ENCODE measurements at regions not wholly inside any gene's neighbourhood (a gene's known extent, or its start where the extent isn't known, plus 50 kb on each side); places are given as distances from the start of the nearest gene placed in this dataset.

DNA sequence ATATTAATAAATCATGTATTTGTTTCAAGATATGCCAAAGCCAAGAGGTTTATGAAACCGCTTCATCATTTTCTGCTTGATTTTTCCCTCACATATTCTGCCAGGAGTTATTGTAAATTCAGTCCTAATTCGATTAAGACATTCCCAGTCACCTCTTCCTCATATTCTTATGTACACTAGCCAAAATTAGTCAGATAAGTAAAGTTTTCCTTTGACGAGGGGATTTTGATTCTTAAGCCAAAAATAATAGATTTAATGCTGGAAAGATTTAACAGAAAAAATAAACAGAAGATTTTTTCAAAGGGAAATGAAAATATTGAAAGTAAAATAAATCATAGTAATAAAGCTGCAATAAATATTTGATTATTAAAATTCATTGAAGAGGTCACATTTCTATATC, 51.0 kb upstream of the VEGFC start:
- DNase-seq (ENCODE audit: low read depth): no peak
- TF ChIP-seq CTCF (IDR thresholded peaks at IDR 0.05; ENCODE audit: control insufficient read depth, extremely low read depth, insufficient read depth): no peak
- no peak overlapping the region for H3K4me3 ChIP-seq (ENCODE audit: low read depth, low read length)

DNA sequence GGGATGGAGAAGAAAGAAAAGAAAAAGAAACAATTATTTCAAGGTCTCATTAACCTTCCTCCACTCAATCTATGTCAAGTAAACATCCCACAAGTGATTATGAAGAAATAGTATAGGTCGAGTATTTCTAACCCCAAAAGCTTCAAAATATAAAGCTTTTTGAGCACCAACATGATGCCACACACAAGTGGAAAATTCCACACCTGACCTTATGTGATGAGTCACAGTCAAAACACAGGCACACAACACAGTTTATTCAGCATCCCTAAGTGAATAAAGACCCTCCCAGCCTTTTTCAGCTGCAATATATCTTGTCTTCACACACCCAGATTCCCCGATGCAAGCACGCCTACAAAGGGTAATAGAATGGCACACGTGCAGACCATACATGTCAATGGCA, 51.7 kb upstream of the VEGFC start:
- TF ChIP-seq CTCF (IDR thresholded peaks at IDR 0.05; ENCODE audit: control insufficient read depth, extremely low read depth, insufficient read depth): no peak
- no peak for DNase-seq (ENCODE audit: low read depth)
- no peak overlapping the region for H3K4me3 ChIP-seq (ENCODE audit: low read depth, low read length)

- no peak for TF ChIP-seq CTCF (IDR thresholded peaks at IDR 0.05; ENCODE audit: control insufficient read depth, extremely low read depth, insufficient read depth)
- no peak for DNase-seq (ENCODE audit: low read depth)
- H3K4me3 ChIP-seq (ENCODE audit: low read depth, low read length): no peak overlapping the region
Measured at GRCh38 chr4:176845636-176846035, 52.9 kb upstream of the VEGFC start.

GRCh38 chr4:176849076-176849475, 56.4 kb upstream of the VEGFC start:
- no peak for DNase-seq (ENCODE audit: low read depth)

GRCh38 chr4:176850436-176850835, 57.7 kb upstream of the VEGFC start:
- TF ChIP-seq CTCF (IDR thresholded peaks at IDR 0.05; ENCODE audit: control insufficient read depth, extremely low read depth, insufficient read depth): no peak
- no peak overlapping the region for H3K4me3 ChIP-seq (ENCODE audit: low read depth, low read length)
- DNase-seq (ENCODE audit: low read depth): no peak

More at GRCh38 chr4:176849076-176849475, 56.4 kb upstream of the VEGFC start:
- H3K4me3 ChIP-seq (ENCODE audit: low read depth, low read length): no peak overlapping the region
- TF ChIP-seq CTCF (IDR thresholded peaks at IDR 0.05; ENCODE audit: control insufficient read depth, extremely low read depth, insufficient read depth): no peak

DNA sequence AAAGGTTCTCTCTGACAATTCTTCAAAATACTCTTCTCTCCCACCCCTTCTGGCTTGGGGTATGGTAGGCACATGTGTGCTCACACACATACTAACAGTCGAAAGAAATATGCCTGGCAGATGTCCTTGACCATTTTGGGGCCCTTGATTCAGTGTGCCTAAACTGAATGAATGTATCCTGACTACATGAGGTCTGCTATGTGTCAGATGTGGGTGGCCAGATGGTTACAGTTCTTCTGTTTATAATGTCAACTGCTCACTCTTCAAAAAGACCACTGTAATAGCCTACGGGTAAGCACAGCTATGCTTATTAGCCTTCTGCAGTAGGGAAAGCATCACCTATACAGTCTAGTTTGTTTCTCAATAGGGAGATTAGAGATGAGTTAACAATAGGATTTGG, 63.7 kb upstream of the VEGFC start:
- no peak overlapping the region for H3K4me3 ChIP-seq (ENCODE audit: low read depth, low read length)
- DNase-seq (ENCODE audit: low read depth): no peak
- no peak for TF ChIP-seq CTCF (IDR thresholded peaks at IDR 0.05; ENCODE audit: control insufficient read depth, extremely low read depth, insufficient read depth)

DNA sequence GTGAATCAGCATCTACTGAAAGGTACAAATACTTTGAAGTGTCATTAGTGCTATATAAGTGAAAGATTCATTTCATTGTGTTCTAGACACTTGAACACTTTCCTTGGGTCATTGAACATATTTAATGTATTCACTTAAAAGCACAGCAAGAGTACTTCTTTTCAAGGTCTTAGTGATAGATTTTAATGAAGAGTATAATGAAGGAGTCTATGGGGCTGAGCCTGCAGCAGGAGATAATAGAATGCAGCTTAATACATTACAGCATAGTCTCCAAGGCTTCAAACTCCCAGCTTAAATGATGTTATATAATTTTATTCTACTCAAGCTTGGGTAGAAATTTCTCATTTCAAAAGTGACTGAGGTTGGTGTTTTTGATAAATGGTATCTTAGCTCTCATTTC, 66.1 kb upstream of the VEGFC start:
- H3K4me3 ChIP-seq (ENCODE audit: low read depth, low read length): no peak overlapping the region
- no peak for TF ChIP-seq CTCF (IDR thresholded peaks at IDR 0.05; ENCODE audit: control insufficient read depth, extremely low read depth, insufficient read depth)
- no peak for DNase-seq (ENCODE audit: low read depth)
